IMR-90 (cell line): ENCODE measurements at regions not wholly inside any gene's neighbourhood (a gene's known extent, or its start where the extent isn't known, plus 50 kb on each side); places are given as distances from the start of the nearest gene placed in this dataset.

Source experiments
- ATAC-seq: fragments of 200-7000 bp; cut with Tn5 transposase; 2 replicates; pipeline ENCODE4 v1.9.1; 2020; ENCODE audit warnings: low read depth, mild to moderate bottlenecking, moderate library complexity
- BruUV-seq: library from RNA; stranded (reverse); fragments of 400-500 nt; replicated peaks from 2 replicates; lab custom pipeline; 2021; lab: Mats Ljungman, UMichigan
- CTCF ChIA-PET: fragments of 300-600 bp; formaldehyde crosslinking; extraction: SDS; loops from one replicate; lab custom pipeline; 2021; ENCODE audit warnings: antibody characterized with exemption; lab: Yijun Ruan, JAX
- POLR2A ChIA-PET: fragments of 300-600 bp; sonication (Branson Sonifier 250); formaldehyde crosslinking; loops from one replicate; lab custom pipeline; 2022; ENCODE audit warnings: antibody characterized with exemption; ENCODE audit not compliant: unreplicated experiment; lab: Charles Lee
- DNase-seq: peaks from one replicate; pipeline ENCODE4 v3.0.0; 2013
- H2AFZ ChIP-seq: replicated peaks from 2 replicates; pipeline ENCODE3; 2013; ENCODE audit warnings: low read length, mild to moderate bottlenecking; ENCODE audit not compliant: poor library complexity
- H2AK5ac ChIP-seq: 2 replicates; pipeline ENCODE4 v1.6.1; 2013; ENCODE audit warnings: low read depth, low read length, inconsistent platforms
- H2AK9ac ChIP-seq: replicated peaks from 2 replicates; pipeline ENCODE3; 2013; ENCODE audit warnings: mild to moderate bottlenecking, low read depth, low read length, moderate library complexity; ENCODE audit not compliant: poor library complexity
- H2BK120ac ChIP-seq: 2 replicates; pipeline ENCODE4 v1.6.1; 2013; ENCODE audit warnings: low read depth, low read length, inconsistent platforms
- H2BK15ac ChIP-seq: 3 replicates; pipeline ENCODE4 v1.6.1; 2013; ENCODE audit warnings: low read depth, low read length, inconsistent platforms
- H2BK20ac ChIP-seq: 2 replicates; pipeline ENCODE4 v1.6.1; 2013; ENCODE audit warnings: low read depth, mild to moderate bottlenecking, inconsistent platforms, low read length, moderate library complexity
- H2BK5ac ChIP-seq: 2 replicates; pipeline ENCODE4 v1.6.1; 2013; ENCODE audit warnings: mild to moderate bottlenecking, low read depth, low read length, inconsistent platforms; ENCODE audit not compliant: poor library complexity, severe bottlenecking
- H3K14ac ChIP-seq: replicated peaks from 2 replicates; pipeline ENCODE4 v1.6.1; 2013; ENCODE audit warnings: low read depth, low read length, inconsistent platforms
- H3K18ac ChIP-seq: 2 replicates; pipeline ENCODE4 v1.6.1; 2013; ENCODE audit warnings: low read depth, low read length, control low read depth
- H3K23ac ChIP-seq: 2 replicates; pipeline ENCODE4 v1.6.1; 2013; ENCODE audit warnings: low read depth, low read length, inconsistent platforms
- H3K27ac ChIP-seq: 2 replicates; pipeline ENCODE4 v1.5.1; 2013; ENCODE audit warnings: mild to moderate bottlenecking, control low read depth, low read length; ENCODE audit not compliant: insufficient read depth
- H3K27me3 ChIP-seq: 2 replicates; pipeline ENCODE4 v1.6.1; 2013; ENCODE audit warnings: low read length; ENCODE audit not compliant: control insufficient read depth, insufficient read depth
- H3K36me3 ChIP-seq: 2 replicates; pipeline ENCODE4 v1.6.1; 2013; ENCODE audit warnings: low read length, mixed read lengths; ENCODE audit not compliant: control insufficient read depth, insufficient read depth
- H3K4ac ChIP-seq: 2 replicates; pipeline ENCODE4 v1.6.1; 2013; ENCODE audit warnings: low read depth, low read length, inconsistent platforms
- H3K4me1 ChIP-seq: 2 replicates; pipeline ENCODE4 v1.6.1; 2013; ENCODE audit warnings: low read length, mixed read lengths; ENCODE audit not compliant: control insufficient read depth, insufficient read depth
- H3K4me2 ChIP-seq: 2 replicates; pipeline ENCODE4 v1.6.1; 2013; ENCODE audit warnings: low read depth, mild to moderate bottlenecking, control low read depth, low read length, moderate library complexity
- H3K4me3 ChIP-seq: 2 replicates; pipeline ENCODE4 v1.5.1; 2013; ENCODE audit warnings: low read depth, mild to moderate bottlenecking, control low read depth, low read length, moderate library complexity; ENCODE audit not compliant: insufficient read depth
- H3K56ac ChIP-seq: 2 replicates; pipeline ENCODE4 v1.6.1; 2013; ENCODE audit warnings: low read length, inconsistent platforms; ENCODE audit not compliant: insufficient read depth; ENCODE audit errors: extremely low read depth
- H3K79me1 ChIP-seq, 2 experiments: 2 replicates each; pipeline ENCODE4 v1.6.1; 2013; ENCODE audit warnings: low read length in 2 of 2, inconsistent platforms in 1 of 2, low read depth in 1 of 2
- H3K9ac ChIP-seq: 2 replicates; pipeline ENCODE4 v1.6.1; 2013; ENCODE audit warnings: low read depth, low read length, control low read depth
- H3K9me1 ChIP-seq: 2 replicates; pipeline ENCODE4 v1.6.1; 2013; ENCODE audit warnings: low read length, inconsistent platforms; ENCODE audit not compliant: insufficient read depth
- H3K9me3 ChIP-seq: 2 replicates; pipeline ENCODE4 v1.6.1; 2013; ENCODE audit warnings: low read length; ENCODE audit not compliant: control insufficient read depth, insufficient read depth
- H4K20me1 ChIP-seq: 2 replicates; pipeline ENCODE4 v1.6.1; 2013; ENCODE audit warnings: low read length, inconsistent platforms; ENCODE audit not compliant: insufficient read depth
- H4K5ac ChIP-seq: 2 replicates; pipeline ENCODE4 v1.6.1; 2013; ENCODE audit warnings: mild to moderate bottlenecking, low read depth, low read length, control low read depth
- H4K8ac ChIP-seq, 2 experiments: 2 replicates each; pipeline ENCODE4 v1.6.1; 2013; ENCODE audit warnings: low read depth in 2 of 2, low read length in 2 of 2, control low read depth in 1 of 2, inconsistent platforms in 1 of 2
- H4K91ac ChIP-seq: 2 replicates; pipeline ENCODE4 v1.6.1; 2013; ENCODE audit warnings: low read depth, low read length, inconsistent platforms; ENCODE audit not compliant: insufficient read depth
- CEBPB ChIP-seq: IDR thresholded peaks from 2 replicates; pipeline ENCODE4 v1.6.1; 2012; ENCODE audit warnings: low read depth, low read length, improper control_type of control experiment
- MAZ ChIP-seq: IDR thresholded peaks from 2 replicates; pipeline ENCODE4 v1.6.1; 2012; ENCODE audit warnings: low read depth, mild to moderate bottlenecking, low read length, improper control_type of control experiment, moderate library complexity, borderline replicate concordance
- MXI1 ChIP-seq: IDR thresholded peaks from 2 replicates; pipeline ENCODE4 v1.6.1; 2012; ENCODE audit warnings: low read depth, mild to moderate bottlenecking, low read length, moderate library complexity, borderline replicate concordance
- POLR2A ChIP-seq: IDR thresholded peaks from 2 replicates; pipeline ENCODE4 v1.6.1; 2012; ENCODE audit warnings: mild to moderate bottlenecking, low read depth, low read length
- RCOR1 ChIP-seq: IDR thresholded peaks from 2 replicates; pipeline ENCODE4 v1.6.1; 2012; ENCODE audit warnings: mild to moderate bottlenecking, low read length, improper control_type of control experiment; ENCODE audit not compliant: insufficient replicate concordance
- WGBS, 2 experiments: methylation state at CpG; one replicate each; pipeline versions ENCODE4 v1.1.5 to v1.1.7; 2013; ENCODE audit warnings: missing lambda C conversion rate in 2 of 2; ENCODE audit not compliant: insufficient read length in 1 of 2; ENCODE audit errors: extremely low coverage in 2 of 2; 5-methylcytosine and 5-hydroxymethylcytosine counted together
- dilution Hi-C: fragments of 300-500 bp; cut with HindIII; formaldehyde crosslinking; loops from one replicate; pipeline ENCODE4 v1.14.3; 2018; ENCODE audit warnings: low sequenced_read_pairs; ENCODE audit not compliant: unreplicated experiment
- in situ Hi-C: fragments of 300-500 bp; cut with MboI; formaldehyde crosslinking; loops from 3 replicates; pipeline ENCODE4 v1.14.3; 2019; ENCODE audit warnings: low sequenced_read_pairs, inconsistent platforms, mixed read lengths
- intact Hi-C: fragments of 100-400 bp; cut with micrococcal nuclease; formaldehyde crosslinking; loops from 2 replicates; pipeline ENCODE4 v1.10.0; 2022
- TF ChIP-seq, protein P1 (sequence below): fragments of 150-350 bp; IDR thresholded peaks from 2 replicates; pipeline ENCODE4 v1.6.1; 2016; ENCODE audit warnings: low read depth, mild to moderate bottlenecking, low read length, moderate library complexity, borderline replicate concordance

DNA sequence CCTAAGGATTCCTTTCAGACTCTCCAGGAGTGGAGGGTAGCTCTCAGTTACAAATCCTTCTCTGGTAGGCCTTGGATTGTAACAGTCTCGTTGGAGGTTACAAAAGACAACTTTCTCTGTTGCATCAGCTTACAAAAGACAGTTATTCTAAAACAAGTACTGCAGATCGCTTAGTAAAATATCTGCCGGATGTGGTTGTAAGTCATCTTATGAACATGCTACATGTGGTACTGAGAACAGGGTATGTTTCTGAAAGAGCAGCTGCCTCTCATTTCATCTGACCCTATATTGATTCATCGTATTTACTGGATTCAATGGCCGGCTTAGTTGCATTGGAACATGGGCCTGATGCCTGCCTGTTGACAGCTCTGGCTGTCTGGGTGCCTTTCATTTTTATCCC lies 157.4 kb downstream of the PTCSC3 start:
- TF ChIP-seq MAZ, result no peak
- TF ChIP-seq RCOR1, result no peak
- TF ChIP-seq, protein P1, sequence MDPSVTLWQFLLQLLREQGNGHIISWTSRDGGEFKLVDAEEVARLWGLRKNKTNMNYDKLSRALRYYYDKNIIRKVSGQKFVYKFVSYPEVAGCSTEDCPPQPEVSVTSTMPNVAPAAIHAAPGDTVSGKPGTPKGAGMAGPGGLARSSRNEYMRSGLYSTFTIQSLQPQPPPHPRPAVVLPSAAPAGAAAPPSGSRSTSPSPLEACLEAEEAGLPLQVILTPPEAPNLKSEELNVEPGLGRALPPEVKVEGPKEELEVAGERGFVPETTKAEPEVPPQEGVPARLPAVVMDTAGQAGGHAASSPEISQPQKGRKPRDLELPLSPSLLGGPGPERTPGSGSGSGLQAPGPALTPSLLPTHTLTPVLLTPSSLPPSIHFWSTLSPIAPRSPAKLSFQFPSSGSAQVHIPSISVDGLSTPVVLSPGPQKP, result no peak
- no peak for TF ChIP-seq CEBPB
- TF ChIP-seq POLR2A, result no peak
- TF ChIP-seq MXI1, result no peak

More for the DNA sequence above, 157.4 kb downstream of the PTCSC3 start:
- H2AFZ ChIP-seq, result no peak overlapping the region
- no peak overlapping the region for H3K14ac ChIP-seq
- POLR2A ChIA-PET, result interaction anchor here (0.6 kb wide), 1 partner anchor 8 kb away, joined by 3 read pairs; no protein-coding TSS in a partner anchor
- H3K9me3 ChIP-seq, result no peaks in the 10 kb centered on the region
- no peaks in the 10 kb centered on the region for H3K36me3 ChIP-seq
- H3K56ac ChIP-seq, result no peak overlapping the region
- H2BK20ac ChIP-seq, result no peak overlapping the region
- no peaks in the 10 kb centered on the region for H3K9me1 ChIP-seq
- H4K20me1 ChIP-seq, result no peaks in the 10 kb centered on the region
- H3K23ac ChIP-seq, result no peak overlapping the region
- CTCF ChIA-PET, result interaction anchor here (0.6 to 1.3 kb wide), 2 partner anchors 10 to 51 kb away, joined by 3 read pairs; no protein-coding TSS in a partner anchor
- H2BK120ac ChIP-seq, result no peak overlapping the region
- no peak overlapping the region for H3K18ac ChIP-seq
- H2BK5ac ChIP-seq, result no peak overlapping the region
- ATAC-seq (no peak), DNase-seq (no peak)
- H3K9ac ChIP-seq, result no peak overlapping the region
- H2BK15ac ChIP-seq, result no peak overlapping the region
- H3K4ac ChIP-seq, result no peak overlapping the region
- H4K91ac ChIP-seq, result no peak overlapping the region
- intact Hi-C loops, result no loop called here
- H4K8ac ChIP-seq, result no peak overlapping the region
- no peaks in the 10 kb centered on the region for H3K79me1 ChIP-seq
- no CpG with 5 or more reads among the region's 5 CpGs for WGBS, 2 experiments
- H3K27me3 ChIP-seq, result no peaks in the 10 kb centered on the region; the same call in 1 of the 2 replicates
- no peak overlapping the region for H2AK5ac ChIP-seq
- H2AK9ac ChIP-seq, result no peak overlapping the region
- H3K27ac ChIP-seq, result no peak overlapping the region
- in situ Hi-C loops, result no loop called here
- dilution Hi-C loops, result no loop called here
- no TSS peak for BruUV-seq
- no peak overlapping the region for H3K4me2 ChIP-seq
- H3K4me1 ChIP-seq, result no peaks in the 10 kb centered on the region
- H4K5ac ChIP-seq, result no peak overlapping the region
- no peak overlapping the region for H3K4me3 ChIP-seq
